Activated CD4-positive, CD25-positive, alpha-beta regulatory T cell treated with anti-CD3 and anti-CD28 coated beads, Interleukin-2, amount 50 U/mL, for 72 hours (primary cell): ENCODE measurements at regions not wholly inside any gene's neighbourhood (a gene's known extent, or its start where the extent isn't known, plus 50 kb on each side); places are given as distances from the start of the nearest gene placed in this dataset.
"Not testable (repeated sequence)": the region's sequence is repeated elsewhere in the genome, so short reads cannot be mapped to it uniquely, and the experiment has no call there.

Experiments used
- DNase-seq: peaks from one replicate; pipeline ENCODE4 v3.0.0; 2021

DNA sequence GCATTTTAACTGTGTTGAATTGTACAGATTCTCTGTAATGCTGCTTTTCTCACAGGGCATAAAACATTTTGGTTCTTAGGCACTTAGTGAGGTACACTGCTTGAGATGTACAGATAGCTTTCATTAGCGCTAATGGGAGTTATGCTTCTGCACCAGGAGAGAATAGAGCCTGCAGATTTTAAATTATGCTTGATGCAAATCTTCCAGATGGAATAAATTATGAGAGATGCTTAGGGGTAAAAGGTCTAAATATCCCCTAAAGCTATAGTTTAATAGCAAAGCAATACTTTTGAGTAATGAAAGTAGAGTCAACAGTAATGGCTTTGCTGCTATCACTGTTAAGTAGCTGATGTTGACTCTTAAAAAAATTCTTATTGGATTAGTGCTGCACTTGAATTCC is 248.9 kb downstream of the S1PR1 start:
- DNase-seq: no peak

- DNase-seq: not testable (repeated sequence)
Measured at GRCh38 chr1:101492144-101492543, 255.3 kb downstream of the S1PR1 start.

DNA sequence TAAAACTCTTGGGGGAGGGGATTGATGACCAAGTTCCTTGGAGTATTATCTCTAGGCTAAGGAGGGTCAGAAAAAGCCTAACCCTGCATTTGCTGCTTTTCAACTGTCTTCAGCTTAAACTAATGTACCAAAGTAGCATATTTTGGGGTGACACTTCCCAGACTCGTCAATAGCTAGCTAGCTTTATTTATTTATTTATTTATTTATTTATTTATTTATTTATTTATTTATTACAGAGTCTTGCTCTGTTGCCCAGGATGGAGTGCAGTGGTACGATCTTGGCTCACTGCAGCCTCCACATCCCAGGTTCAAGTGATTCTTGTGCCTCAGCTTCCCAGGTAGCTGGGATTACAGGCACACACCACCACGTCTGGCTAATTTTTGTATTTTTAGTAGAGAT is 257.1 kb downstream of the S1PR1 start:
- not testable (repeated sequence) for DNase-seq

DNA sequence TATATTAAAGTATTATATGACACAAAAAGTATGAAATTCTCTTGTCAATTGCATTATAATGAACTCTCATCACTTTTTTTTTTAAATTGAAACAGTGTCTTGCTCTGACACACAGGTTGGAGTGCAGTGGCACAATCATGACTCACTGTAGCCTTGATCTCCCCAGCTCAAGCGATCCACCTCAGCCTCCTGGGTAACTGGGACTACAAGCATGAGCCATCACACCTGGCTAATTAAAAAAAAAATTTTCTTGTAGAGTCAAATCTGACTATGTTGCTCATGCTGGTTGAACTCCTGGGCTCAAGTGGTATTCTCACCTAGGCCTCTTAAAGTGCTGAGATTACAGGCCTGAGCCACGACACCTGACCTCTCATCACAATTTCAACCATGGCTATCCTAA is 259.3 kb downstream of the S1PR1 start:
- no peak for DNase-seq

DNA sequence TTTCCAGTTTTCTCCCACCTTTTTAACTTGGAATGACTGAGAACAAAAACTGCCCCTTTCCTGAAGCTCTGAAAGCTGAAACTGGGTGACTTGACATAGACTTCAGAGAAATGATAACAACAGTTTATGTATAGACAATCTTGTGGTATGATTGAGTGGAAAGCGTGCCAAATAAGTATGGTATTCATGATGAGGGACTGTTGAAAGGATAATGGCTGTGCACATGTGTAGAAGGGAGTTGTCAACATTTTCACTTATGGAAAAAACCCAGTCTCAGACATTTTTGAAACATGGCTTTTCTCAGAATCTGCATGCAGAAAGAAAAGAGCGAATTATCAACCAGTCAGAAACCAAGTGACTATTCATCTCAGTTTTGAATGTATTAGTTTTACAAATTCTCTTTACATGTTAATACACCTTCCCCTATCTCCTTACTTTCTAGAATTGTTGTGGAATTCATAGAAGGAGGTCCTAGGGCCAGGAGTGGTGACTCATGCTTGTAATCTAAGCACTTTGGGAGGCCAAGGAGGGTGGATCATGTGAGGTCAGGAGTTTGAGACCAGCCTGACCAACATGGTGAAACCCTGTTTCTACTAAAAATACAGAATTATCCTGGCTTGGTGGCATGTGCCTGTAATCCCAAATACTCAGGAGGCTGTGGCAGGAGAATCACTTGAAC is 261.2 kb downstream of the S1PR1 start:
- DNase-seq: no peak

DNA sequence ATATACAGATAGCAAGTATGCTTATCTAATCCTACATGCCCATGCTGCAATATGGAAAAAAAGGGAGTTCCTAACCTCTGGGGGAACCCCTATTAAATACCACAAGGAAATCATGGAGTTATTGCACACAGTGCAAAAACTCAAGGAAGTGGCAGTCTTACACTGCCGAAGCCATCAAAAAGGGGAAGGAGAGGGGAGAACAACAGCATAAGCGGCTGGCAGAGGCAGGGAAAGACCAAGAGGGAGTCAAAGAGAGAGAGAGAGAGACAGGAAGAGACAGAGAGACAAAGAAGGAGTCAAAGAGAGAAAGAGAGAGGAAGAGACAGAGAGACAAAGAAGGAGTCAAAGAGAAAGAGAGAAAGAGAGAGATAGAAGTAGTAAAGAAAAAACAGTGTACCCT is 267.3 kb downstream of the S1PR1 start:
- not testable (repeated sequence) for DNase-seq

DNA sequence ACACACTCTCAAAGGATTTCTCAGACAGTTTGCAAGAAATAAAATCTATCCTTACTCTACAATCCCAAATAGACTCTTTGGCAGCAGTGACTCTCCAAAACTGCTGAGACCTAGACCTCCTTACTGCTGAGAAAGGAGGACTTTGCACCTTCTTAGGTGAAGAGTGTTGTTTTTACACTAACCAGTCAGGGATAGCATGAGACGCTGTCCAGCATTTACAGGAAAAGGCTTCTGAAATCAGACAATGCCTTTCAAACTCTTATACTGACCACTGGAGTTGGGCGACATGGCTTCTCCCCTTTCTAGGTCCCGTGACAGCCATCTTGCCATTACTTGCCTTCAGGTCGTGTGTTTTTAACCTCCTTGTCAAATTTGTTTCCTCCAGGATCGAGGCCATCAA is 268.4 kb downstream of the S1PR1 start:
- not testable (repeated sequence) for DNase-seq

- DNase-seq: no peak
Measured at GRCh38 chr1:101506541-101507164, 269.8 kb downstream of the S1PR1 start.

DNA sequence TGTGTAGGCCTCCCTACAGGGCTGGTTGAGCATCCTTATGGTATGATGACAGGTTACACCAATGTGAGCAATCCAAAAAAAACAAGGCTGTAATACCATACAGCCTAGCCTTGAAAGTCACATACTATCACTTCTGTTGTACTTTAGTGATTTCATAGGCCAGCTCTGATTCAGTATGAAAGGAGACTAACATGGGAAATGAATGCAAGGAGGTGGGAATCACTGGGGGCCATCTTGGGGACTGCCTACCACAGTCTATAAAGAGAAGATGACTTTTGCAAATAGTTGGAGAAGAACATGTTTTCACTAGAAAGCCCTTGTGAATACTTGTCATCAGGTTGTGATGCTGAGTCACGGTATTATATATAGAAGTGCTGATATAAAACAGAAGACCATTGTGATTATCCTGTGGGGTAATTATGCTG is 270.7 kb downstream of the S1PR1 start:
- no peak for DNase-seq

GRCh38 chr1:101508913-101509312 is 272.1 kb downstream of the S1PR1 start:
- DNase-seq: no peak

GRCh38 chr1:101509370-101509769 is 272.6 kb downstream of the S1PR1 start:
- DNase-seq: no peak

DNA sequence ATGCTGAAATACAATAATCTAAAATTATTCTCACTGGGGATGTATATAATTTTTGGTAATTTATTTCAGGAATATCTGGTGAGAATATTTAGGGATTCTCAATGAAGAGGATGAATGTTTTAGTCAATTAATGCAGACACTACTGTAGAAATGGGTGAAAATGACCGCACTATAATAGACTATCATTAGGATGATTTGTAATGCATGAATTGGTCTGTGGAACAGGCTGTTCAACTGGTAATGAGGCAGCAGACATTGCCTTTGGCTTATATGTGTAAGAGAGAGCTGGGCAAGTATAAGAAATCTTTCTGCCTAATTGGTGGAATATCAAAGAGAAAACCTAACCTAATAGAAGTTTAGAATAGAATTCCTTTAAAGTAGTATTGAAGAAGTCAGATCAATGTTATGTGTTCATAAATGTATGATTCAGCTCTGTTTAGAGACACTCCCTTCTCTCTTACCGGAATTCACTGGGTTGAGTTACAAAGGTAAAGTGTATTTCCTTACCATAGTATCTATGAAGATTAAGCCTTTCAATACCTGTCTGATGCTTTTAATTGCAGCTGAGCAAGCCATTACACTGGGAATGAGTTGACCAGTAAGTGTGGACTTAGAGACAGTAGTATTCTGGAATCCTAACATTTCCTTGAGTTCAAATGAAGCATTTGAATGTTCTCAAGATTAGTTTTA is 274.5 kb downstream of the S1PR1 start:
- DNase-seq: no peak

DNA sequence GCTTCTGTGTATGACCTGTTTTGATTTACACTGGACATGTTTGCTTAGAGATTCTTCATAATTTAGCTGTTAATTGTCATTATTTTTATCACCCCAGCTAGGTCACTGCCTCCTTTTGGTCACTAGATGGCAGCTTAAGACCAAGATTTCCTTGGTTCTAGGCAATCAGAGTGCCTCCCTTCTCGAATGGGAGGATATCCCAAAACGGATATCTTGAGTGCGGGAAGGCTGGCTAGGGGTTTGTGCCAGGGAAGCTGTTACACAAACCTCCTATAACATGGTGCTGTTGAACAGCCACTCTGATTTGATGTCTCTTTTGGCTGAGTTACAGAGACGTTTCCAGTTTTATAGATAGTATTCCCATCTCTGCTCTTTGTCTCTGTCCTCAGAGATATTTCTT is 283.5 kb downstream of the S1PR1 start:
- no peak for DNase-seq

DNA sequence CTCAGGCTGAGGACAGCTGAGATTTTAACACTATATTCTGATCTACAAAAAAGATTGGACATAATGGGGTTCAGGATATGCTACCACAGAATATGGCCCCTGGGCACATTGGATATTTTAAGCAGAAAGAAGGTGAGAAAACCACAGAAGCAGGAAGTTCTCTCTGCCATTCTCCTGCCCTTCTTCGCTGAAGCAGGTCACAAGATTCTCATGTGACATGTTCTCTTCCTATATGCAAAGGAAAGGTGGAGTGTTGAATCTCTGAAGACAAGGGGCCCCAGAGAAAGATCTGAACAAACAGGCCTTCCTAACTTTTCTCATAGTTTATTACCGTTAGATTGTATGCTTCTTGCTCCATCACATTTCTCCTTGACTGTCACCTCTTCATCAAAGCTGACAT is 285.7 kb downstream of the S1PR1 start:
- no peak for DNase-seq

DNA sequence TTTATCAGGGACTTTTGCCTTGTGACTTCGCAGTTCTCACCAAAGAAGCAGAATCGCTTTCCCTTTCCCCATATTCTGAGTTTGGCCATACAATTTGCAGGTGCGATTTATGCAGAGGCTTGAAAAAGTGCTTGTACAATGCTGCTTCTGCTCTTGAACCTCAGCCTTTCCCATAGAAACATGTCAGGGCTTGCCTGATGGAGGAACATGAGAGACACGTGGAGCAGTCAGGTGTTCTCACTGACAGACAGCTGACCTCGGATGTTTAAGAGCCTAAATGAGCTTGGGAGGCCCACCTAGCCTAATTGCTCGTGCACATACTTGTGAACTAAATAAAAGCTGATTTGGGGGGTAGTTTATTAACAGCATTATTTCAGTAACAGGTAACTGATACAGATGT is 290.0 kb downstream of the S1PR1 start:
- DNase-seq: no peak

DNA sequence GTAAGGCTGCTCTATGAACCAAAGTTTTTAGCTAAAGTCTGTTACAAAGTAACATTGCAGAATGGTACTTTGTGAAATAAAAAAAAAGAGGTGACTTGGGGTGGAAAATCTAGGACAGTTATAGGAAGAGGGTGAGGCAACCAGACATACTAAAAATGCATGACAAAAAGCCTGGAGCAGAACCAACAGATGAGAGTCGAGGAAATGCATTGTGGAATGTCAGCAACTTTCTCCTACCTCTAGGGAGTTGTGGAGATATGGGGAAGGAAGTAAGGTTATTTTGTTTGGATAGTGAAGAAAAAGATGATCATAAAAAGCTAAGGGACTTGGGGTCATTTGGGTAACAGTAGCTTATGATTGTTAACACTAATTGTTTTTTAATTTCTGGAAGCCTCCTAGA is 295.6 kb downstream of the S1PR1 start:
- DNase-seq: no peak

GRCh38 chr1:101540161-101540560 is 303.3 kb downstream of the S1PR1 start:
- no peak for DNase-seq

DNA sequence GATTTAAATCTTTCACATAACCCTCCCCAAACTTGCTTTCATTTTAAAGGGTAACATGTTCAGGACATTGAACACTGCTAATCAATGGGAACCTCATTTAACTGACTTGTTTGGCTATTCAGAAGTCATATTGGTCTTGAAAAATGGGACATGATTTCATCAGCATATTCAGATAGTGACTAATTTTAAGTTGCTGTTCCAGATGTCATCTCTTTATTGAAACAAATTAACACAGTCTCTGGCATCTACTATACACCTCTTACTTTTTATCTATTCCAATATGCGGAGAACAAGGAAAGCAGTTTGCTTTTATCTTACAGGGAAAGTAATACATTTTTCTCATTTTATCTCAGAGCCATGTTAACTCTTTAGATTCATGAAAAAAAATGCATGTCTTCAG is 310.1 kb downstream of the S1PR1 start:
- no peak for DNase-seq

DNA sequence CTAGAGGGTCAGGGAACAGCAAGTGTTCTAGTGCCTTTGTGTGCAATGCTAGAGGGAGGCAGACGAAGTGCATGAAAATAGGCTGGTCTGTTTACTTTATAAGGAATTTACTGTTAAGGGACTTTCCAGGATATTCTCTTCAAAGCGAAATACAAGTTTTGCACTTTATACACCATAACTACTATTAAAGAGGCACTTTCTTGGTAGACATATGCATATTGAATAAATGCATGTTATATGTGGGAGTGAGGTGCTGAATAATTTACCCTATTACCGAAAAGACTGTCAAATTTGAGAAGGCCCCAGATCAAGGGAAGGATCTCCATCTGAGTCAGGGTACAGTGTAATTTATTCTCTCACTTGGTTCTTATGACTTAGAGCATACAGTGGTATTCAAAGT is 310.5 kb downstream of the S1PR1 start:
- DNase-seq: no peak

DNA sequence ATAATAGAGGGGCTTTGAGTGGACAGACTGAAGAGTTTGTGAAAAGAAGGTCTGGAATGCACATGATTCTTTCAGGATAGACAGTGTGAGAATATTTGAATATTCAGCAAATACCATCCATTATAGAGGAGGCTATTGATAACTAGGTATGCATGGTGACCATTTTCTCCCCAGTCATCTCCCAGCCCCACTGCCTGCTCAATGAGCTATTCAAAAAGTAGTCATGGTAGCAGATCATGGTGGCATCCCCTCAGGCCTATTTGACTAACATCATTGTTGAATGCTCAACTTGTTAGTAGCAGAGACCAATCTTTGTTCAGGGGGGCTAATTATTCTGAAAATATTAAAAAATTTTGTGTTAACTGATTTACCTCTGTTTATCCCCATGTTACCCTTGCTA is 311.6 kb downstream of the S1PR1 start:
- DNase-seq: no peak

DNA sequence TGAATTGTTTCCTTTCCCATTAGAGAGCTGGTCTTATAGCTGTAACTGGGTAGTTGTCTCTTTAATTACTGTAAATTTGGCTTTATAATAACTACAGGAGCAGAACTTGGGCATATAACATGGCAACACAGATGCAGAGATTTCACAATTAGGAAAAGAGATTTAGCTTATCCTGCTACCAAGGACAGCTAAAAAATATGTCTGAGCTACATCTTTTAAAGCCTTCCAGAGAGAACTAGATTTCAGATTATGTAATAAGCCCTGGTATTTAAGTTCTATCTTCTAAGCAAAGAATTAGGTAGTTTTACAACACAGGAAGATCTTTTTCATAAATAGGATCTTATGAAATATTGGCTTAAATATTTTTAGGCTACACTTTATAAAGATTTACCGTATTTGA is 313.8 kb downstream of the S1PR1 start:
- no peak for DNase-seq

DNA sequence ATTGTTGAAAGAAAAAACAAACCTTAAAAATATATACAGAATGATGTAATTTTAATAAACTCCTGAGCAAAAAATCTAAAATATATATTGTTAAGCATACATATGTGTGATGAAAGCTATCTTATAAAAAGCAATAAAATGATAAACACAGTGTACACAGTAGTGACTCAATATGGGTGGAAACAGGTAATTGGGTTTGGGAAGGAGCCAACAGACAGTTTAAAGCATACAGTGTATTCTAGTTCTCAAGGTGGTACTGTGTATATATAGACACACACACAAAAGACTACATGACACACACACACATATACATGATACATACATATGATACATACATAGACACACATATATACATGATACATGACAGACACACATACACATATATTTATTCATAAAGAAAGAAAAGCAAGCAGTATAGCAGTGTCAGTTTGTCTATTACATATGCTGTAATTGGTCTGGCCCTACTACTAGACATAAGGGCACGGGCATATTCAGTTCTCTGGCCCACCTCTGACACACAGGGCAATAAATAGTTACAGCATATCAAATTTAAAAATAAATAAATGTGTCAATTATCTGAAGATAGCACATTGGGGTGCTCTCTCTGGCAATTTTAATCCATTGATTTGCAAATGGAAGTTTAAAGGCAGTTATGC is 330.2 kb downstream of the S1PR1 start:
- no peak for DNase-seq

GRCh38 chr1:101567582-101568189 is 330.9 kb downstream of the S1PR1 start:
- peak; percentile 38 for DNase-seq
